Spleen (tissue), 7 donors: ENCODE measurements at regions not wholly inside any gene's neighbourhood (a gene's known extent, or its start where the extent isn't known, plus 50 kb on each side); places are given as distances from the start of the nearest gene placed in this dataset.

ENCODE experiments used
- POLR2A ChIP-seq, 3 donors: fragments of 450-650 bp; IDR thresholded peaks; one replicate each; pipeline ENCODE4 v1.5.1; 2017; ENCODE audit warnings: antibody characterized with exemption in 3 of 3, mild to moderate bottlenecking in 1 of 3
- POLR2AphosphoS5 ChIP-seq, 3 donors: sonication (generic); formaldehyde crosslinking; IDR thresholded peaks; one replicate each; pipeline ENCODE4 v1.5.1; 2017; ENCODE audit warnings: antibody characterized with exemption in 3 of 3
- TF ChIP-seq, protein P1 (sequence below), 11 experiments: fragments of 200-600 bp in 7 of 11; fragments of 450-650 bp in 4 of 11; sonication (generic) in 4 of 11; IDR thresholded peaks in 8 of 11; conservative IDR thresholded peaks in 3 of 11; 1 replicate in 7 of 11; 2 replicates in 4 of 11; pipeline versions ENCODE4 v1.4.0 to v1.8.0; 2016 to 2021; ENCODE audit warnings: antibody characterized with exemption in 11 of 11, inconsistent platforms in 4 of 11, mild to moderate bottlenecking in 1 of 11
- donor health status: DM: no; HTN: no; CAD: no; lungs with moderate emphysema.
- donor health status: DM: no; HTN: no; CAD: no.
- donor health status: DM: no; HTN: no; CAD: no.

DNA sequence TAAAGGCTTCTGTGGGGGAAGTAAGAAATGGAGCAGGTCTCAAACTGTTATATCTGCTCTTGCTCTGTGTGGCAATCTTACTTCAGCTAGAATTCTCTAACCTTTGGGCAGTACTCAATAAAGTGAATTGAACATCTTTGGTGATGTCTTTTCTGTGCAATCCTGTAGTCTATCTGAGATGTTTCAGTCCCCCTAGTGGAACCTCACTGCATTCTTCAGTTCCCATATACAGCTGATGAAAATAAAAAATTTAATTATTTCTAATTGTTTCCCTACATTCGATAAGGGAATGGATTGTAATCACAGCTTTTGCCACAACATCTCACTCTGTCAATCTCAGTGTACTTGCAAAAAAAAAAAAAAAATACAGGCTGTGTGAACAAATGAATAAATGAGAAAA lies 522.6 kb downstream of the DNAJB9 start:
- TF ChIP-seq, protein P1, sequence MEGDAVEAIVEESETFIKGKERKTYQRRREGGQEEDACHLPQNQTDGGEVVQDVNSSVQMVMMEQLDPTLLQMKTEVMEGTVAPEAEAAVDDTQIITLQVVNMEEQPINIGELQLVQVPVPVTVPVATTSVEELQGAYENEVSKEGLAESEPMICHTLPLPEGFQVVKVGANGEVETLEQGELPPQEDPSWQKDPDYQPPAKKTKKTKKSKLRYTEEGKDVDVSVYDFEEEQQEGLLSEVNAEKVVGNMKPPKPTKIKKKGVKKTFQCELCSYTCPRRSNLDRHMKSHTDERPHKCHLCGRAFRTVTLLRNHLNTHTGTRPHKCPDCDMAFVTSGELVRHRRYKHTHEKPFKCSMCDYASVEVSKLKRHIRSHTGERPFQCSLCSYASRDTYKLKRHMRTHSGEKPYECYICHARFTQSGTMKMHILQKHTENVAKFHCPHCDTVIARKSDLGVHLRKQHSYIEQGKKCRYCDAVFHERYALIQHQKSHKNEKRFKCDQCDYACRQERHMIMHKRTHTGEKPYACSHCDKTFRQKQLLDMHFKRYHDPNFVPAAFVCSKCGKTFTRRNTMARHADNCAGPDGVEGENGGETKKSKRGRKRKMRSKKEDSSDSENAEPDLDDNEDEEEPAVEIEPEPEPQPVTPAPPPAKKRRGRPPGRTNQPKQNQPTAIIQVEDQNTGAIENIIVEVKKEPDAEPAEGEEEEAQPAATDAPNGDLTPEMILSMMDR (IDR thresholded peaks at IDR 0.05 in 8 of 11, conservative IDR thresholded peaks at IDR 0.05 in 3 of 11), result no peak
- TF ChIP-seq POLR2A (IDR thresholded peaks at IDR 0.05) (no peak), POLR2AphosphoS5 (IDR thresholded peaks at IDR 0.05) (no peak)
